BJ (cell line): ENCODE measurements at regions not wholly inside any gene's neighbourhood (a gene's known extent, or its start where the extent isn't known, plus 50 kb on each side); places are given as distances from the start of the nearest gene placed in this dataset.

Source experiments
- CTCF ChIA-PET: fragments of 350-600 bp; formaldehyde crosslinking; extraction: SDS; loops from one replicate; lab custom pipeline; 2021; ENCODE audit warnings: antibody characterized with exemption, inconsistent platforms; lab: Yijun Ruan, JAX
- POLR2A ChIA-PET: fragments of 300-600 bp; sonication (Branson Sonifier 250); formaldehyde crosslinking; extraction: SDS; loops from one replicate; lab custom pipeline; 2021; ENCODE audit warnings: antibody characterized with exemption; lab: Charles Lee
- DNase-seq: peaks from one replicate; pipeline ENCODE4 v3.0.0-alpha.2; 2011; ENCODE audit warnings: low read depth
- H3K27me3 ChIP-seq: 2 replicates; pipeline ENCODE4 v1.6.0; 2011; ENCODE audit warnings: low read length; ENCODE audit not compliant: control insufficient read depth, insufficient read depth
- H3K36me3 ChIP-seq: 2 replicates; pipeline ENCODE4 v1.5.1; 2011; ENCODE audit warnings: low read length; ENCODE audit not compliant: control insufficient read depth, insufficient read depth
- H3K4me3 ChIP-seq: 2 replicates; pipeline ENCODE4 v1.5.1; 2011; ENCODE audit warnings: low read depth, mild to moderate bottlenecking, control low read depth, low read length
- CTCF ChIP-seq: IDR thresholded peaks from 2 replicates; pipeline ENCODE4 v1.5.1; 2011; ENCODE audit warnings: low read depth, mild to moderate bottlenecking, control low read depth, inconsistent platforms, low read length, moderate library complexity; ENCODE audit not compliant: insufficient read depth

GRCh38 chr5:12177225-12177624, 273.0 kb upstream of the CTNND2 start:
- TF ChIP-seq CTCF = no peak
- CTCF ChIA-PET = no interaction called here
- Histone ChIP-seq H3K36me3 (no peaks in the 10 kb centered on the region), H3K27me3 (no peaks in the 10 kb centered on the region), H3K4me3 (no peak overlapping the region)
- POLR2A ChIA-PET = no interaction called here
- no peak for DNase-seq

GRCh38 chr5:12175914-12176585, 271.8 kb upstream of the CTNND2 start:
- Histone ChIP-seq H3K27me3 (no peaks in the 10 kb centered on the region), H3K36me3 (no peaks in the 10 kb centered on the region), H3K4me3 (no peak overlapping the region)
- ChIA-PET POLR2A (no interaction called here), CTCF (no interaction called here)
- no peak for TF ChIP-seq CTCF
- no peak for DNase-seq

- ChIA-PET CTCF (no interaction called here), POLR2A (no interaction called here)
- DNase-seq = no peak
- no peak for TF ChIP-seq CTCF
- H3K27me3 ChIP-seq = no peaks in the 10 kb centered on the region
- H3K4me3 ChIP-seq = no peak overlapping the region
- H3K36me3 ChIP-seq = no peaks in the 10 kb centered on the region
Observed at GRCh38 chr5:12174734-12175133, 270.5 kb upstream of the CTNND2 start.

GRCh38 chr5:12169536-12169935, 265.3 kb upstream of the CTNND2 start:
- no peak overlapping the region for H3K4me3 ChIP-seq
- POLR2A ChIA-PET = no interaction called here
- no peak for DNase-seq
- H3K36me3 ChIP-seq = no peaks in the 10 kb centered on the region
- TF ChIP-seq CTCF = no peak
- CTCF ChIA-PET = no interaction called here
- no peaks in the 10 kb centered on the region for H3K27me3 ChIP-seq

- POLR2A ChIA-PET = no interaction called here
Observed at GRCh38 chr5:12162863-12163262, 258.6 kb upstream of the CTNND2 start.

More at GRCh38 chr5:12162863-12163262, 258.6 kb upstream of the CTNND2 start:
- no peak for DNase-seq
- H3K4me3 ChIP-seq = no peak overlapping the region
- CTCF ChIA-PET = no interaction called here
- no peak for TF ChIP-seq CTCF
- H3K36me3 ChIP-seq = no peaks in the 10 kb centered on the region
- H3K27me3 ChIP-seq = no peaks in the 10 kb centered on the region
